ENCODE measurements at regions not wholly inside any gene's neighbourhood (a gene's known extent, or its start where the extent isn't known, plus 50 kb on each side); places are given as distances from the start of the nearest gene placed in this dataset.

- no peak for TF ChIP-seq CTCF (IDR thresholded peaks at IDR 0.05; ENCODE audit: unreplicated experiment)
- Mint-ChIP-seq H3K4me3 (ENCODE audit: low read depth) (no peak overlapping the region), H3K9me3 (ENCODE audit: low read depth) (peaks cover 4% of the 10 kb centered on the region), H3K27me3 (peaks cover 31% of the 10 kb centered on the region), H3K4me1 (ENCODE audit: low read depth) (peaks cover 23% of the 10 kb centered on the region), H3K36me3 (ENCODE audit: insufficient read depth) (no peaks in the 10 kb centered on the region), H3K27ac (no peak overlapping the region)
- DNase-seq (ENCODE audit: low spot score, unreplicated experiment): no peak
Measured at GRCh38 chr16:73214825-73215677, 167.1 kb upstream of the ZFHX3 start.

GRCh38 chr16:73213732-73214455 lies 166.0 kb upstream of the ZFHX3 start:
- TF ChIP-seq CTCF (IDR thresholded peaks at IDR 0.05; ENCODE audit: unreplicated experiment): no peak
- no peak overlapping the region for H3K4me3 Mint-ChIP-seq (ENCODE audit: low read depth)
- H3K27me3 Mint-ChIP-seq: peaks cover 30% of the 10 kb centered on the region
- peaks cover 4% of the 10 kb centered on the region for H3K9me3 Mint-ChIP-seq (ENCODE audit: low read depth)
- peaks cover 23% of the 10 kb centered on the region for H3K4me1 Mint-ChIP-seq (ENCODE audit: low read depth)
- DNase-seq (ENCODE audit: low spot score, unreplicated experiment): no peak
- H3K27ac Mint-ChIP-seq: no peak overlapping the region
- H3K36me3 Mint-ChIP-seq (ENCODE audit: insufficient read depth): no peaks in the 10 kb centered on the region

GRCh38 chr16:73212431-73212830 lies 164.5 kb upstream of the ZFHX3 start:
- DNase-seq (ENCODE audit: low spot score, unreplicated experiment): no peak
- H3K27me3 Mint-ChIP-seq: peaks cover 28% of the 10 kb centered on the region
- no peak overlapping the region for H3K4me3 Mint-ChIP-seq (ENCODE audit: low read depth)
- no peak for TF ChIP-seq CTCF (IDR thresholded peaks at IDR 0.05; ENCODE audit: unreplicated experiment)
- no peak overlapping the region for H3K27ac Mint-ChIP-seq
- H3K4me1 Mint-ChIP-seq (ENCODE audit: low read depth): peaks cover 23% of the 10 kb centered on the region
- peaks cover 4% of the 10 kb centered on the region for H3K9me3 Mint-ChIP-seq (ENCODE audit: low read depth)
- no peaks in the 10 kb centered on the region for H3K36me3 Mint-ChIP-seq (ENCODE audit: insufficient read depth)

DNA sequence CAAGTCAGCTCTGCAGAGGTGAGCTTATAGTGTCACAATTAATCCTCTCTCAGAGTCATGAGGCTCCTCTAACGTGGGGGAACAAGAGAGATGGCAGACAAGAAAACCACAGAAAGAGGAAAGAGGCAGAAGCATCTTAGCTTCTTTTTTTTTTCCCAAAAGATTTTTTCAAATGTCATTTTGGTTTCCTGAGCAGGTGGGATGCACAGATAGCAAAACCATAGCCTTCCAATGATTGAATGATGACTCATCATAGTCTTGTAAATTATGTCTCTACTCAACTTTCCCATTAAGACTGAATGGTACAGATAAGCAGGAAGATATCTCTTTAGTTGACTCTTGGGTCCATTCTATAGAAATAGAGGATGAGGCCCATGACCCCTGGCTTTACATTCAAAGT lies 162.8 kb upstream of the ZFHX3 start:
- DNase-seq (ENCODE audit: low spot score, unreplicated experiment): no peak
- no peak overlapping the region for H3K4me3 Mint-ChIP-seq (ENCODE audit: low read depth)
- no peaks in the 10 kb centered on the region for H3K36me3 Mint-ChIP-seq (ENCODE audit: insufficient read depth)
- H3K27ac Mint-ChIP-seq: peak overlapping the region; percentile 74
- H3K27me3 Mint-ChIP-seq: peaks cover 28% of the 10 kb centered on the region
- peaks cover 4% of the 10 kb centered on the region for H3K9me3 Mint-ChIP-seq (ENCODE audit: low read depth)
- no peak for TF ChIP-seq CTCF (IDR thresholded peaks at IDR 0.05; ENCODE audit: unreplicated experiment)
- peaks cover 19% of the 10 kb centered on the region for H3K4me1 Mint-ChIP-seq (ENCODE audit: low read depth)

GRCh38 chr16:73210084-73210483 lies 162.2 kb upstream of the ZFHX3 start:
- peaks cover 4% of the 10 kb centered on the region for H3K9me3 Mint-ChIP-seq (ENCODE audit: low read depth)
- H3K4me3 Mint-ChIP-seq (ENCODE audit: low read depth): no peak overlapping the region
- no peak overlapping the region for H3K27ac Mint-ChIP-seq
- H3K36me3 Mint-ChIP-seq (ENCODE audit: insufficient read depth): no peaks in the 10 kb centered on the region
- no peak for TF ChIP-seq CTCF (IDR thresholded peaks at IDR 0.05; ENCODE audit: unreplicated experiment)
- peaks cover 24% of the 10 kb centered on the region for H3K27me3 Mint-ChIP-seq
- no peak for DNase-seq (ENCODE audit: low spot score, unreplicated experiment)
- H3K4me1 Mint-ChIP-seq (ENCODE audit: low read depth): peaks cover 23% of the 10 kb centered on the region
